ENCODE measurements at regions not wholly inside any gene's neighbourhood (a gene's known extent, or its start where the extent isn't known, plus 50 kb on each side); places are given as distances from the start of the nearest gene placed in this dataset.

DNA sequence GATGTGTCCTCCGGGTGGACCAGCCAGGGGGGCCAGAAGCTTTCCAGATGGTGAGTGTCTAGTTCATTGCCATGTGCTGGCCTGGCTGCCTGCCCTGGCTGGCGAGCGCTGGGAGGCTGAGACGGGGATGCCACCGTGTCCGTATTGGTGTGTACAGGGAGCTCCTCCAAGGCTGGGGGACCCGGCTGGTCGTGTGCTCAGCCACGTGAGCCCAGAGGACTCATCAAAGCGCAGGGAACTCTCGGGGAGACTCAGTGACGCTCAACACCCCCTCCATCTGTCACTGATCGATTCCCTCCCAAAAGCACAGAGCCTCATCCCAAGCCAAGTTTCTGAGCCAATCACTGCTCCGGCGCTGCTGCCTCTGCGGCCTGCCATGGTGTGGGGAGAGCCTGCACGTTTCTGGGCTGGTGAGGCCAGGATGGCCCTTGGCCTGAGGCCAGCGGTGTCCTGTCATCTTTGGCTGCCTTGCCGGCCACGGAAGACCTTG is 423.7 kb downstream of the SHANK2 start:
- WGBS, 2 donors = 77 to 80% methylated on average over 20 of the region's 20 CpGs
- DNase-seq = peak; percentile 82 to 89 (median 89)
- Histone ChIP-seq H3K4me3 (no peak overlapping the region), H3K9ac (ENCODE audit: insufficient read depth in 1 of 2, low read length in 2 of 2) (no peak overlapping the region), H3K36me3 (ENCODE audit: control insufficient read depth in 4 of 4, insufficient read depth in 4 of 4, low read length in 4 of 4) (no peaks in the 10 kb centered on the region), H3K27ac (ENCODE audit: low read depth in 1 of 2, low read length in 1 of 2) (no peak overlapping the region), H3K27me3 (ENCODE audit: control insufficient read depth in 3 of 3, insufficient read depth in 3 of 3, low read length in 2 of 3) (peaks cover 0 to 16% (median 8%) of the 10 kb centered on the region in 3 donors), H3K4me1 (ENCODE audit: control insufficient read depth in 5 of 5, insufficient read depth in 5 of 5, low read length in 5 of 5) (peaks cover 0 to 45% (median 7%) of the 10 kb centered on the region in 5 donors), H3K9me3 (ENCODE audit: control insufficient read depth in 4 of 4, insufficient read depth in 3 of 4, low read length in 3 of 4) (peaks cover 0 to 6% (median 0%) of the 10 kb centered on the region in 4 donors)
- TF ChIP-seq, protein P1, sequence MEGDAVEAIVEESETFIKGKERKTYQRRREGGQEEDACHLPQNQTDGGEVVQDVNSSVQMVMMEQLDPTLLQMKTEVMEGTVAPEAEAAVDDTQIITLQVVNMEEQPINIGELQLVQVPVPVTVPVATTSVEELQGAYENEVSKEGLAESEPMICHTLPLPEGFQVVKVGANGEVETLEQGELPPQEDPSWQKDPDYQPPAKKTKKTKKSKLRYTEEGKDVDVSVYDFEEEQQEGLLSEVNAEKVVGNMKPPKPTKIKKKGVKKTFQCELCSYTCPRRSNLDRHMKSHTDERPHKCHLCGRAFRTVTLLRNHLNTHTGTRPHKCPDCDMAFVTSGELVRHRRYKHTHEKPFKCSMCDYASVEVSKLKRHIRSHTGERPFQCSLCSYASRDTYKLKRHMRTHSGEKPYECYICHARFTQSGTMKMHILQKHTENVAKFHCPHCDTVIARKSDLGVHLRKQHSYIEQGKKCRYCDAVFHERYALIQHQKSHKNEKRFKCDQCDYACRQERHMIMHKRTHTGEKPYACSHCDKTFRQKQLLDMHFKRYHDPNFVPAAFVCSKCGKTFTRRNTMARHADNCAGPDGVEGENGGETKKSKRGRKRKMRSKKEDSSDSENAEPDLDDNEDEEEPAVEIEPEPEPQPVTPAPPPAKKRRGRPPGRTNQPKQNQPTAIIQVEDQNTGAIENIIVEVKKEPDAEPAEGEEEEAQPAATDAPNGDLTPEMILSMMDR (IDR thresholded peaks at IDR 0.05; ENCODE audit: control extremely low read depth, extremely low read depth) = no peak
- no peak for ATAC-seq (ENCODE audit: insufficient read depth, low FRiP score)

DNA sequence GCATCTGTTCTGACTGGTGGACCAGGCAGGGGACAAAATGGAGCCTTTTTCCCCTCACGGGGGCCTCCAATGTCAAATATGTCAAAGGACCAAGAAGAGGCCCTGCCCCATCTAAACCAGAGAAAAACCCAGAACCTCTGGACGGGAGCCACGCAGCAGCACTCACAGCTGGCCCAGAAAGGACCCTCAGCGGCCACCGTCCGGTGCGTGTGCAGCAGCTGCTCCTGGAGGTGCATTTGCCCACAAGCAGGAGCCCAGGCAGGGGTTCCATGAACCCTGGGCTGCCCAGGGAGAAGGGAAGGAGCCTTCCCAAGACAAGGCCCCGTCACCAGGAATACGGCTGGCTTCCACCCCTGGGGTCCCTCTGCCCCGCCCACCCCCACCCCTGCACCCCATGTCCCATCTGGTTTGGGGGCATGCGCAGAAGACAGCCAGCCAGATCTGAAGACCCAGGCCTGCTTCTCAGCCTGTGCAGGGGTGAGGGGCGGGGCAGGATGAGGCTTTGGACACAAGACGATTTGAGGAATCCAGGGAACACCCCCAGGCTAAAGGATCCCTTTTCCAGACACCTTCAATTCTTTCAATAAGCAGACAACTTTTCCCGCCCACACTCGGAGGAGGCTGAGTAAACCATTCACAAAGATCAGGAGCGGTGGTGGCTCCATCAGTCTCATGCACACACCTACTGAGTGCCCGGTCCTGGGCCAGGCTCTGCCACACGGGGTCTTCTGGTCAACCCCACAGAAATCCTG is 423.1 kb downstream of the SHANK2 start:
- H3K27ac ChIP-seq (ENCODE audit: low read depth in 1 of 2, low read length in 1 of 2) = no peak overlapping the region
- H3K9me3 ChIP-seq (ENCODE audit: control insufficient read depth in 4 of 4, insufficient read depth in 3 of 4, low read length in 3 of 4) = peaks cover 0 to 6% (median 0%) of the 10 kb centered on the region in 4 donors
- peaks cover 0 to 11% (median 6%) of the 10 kb centered on the region in 3 donors for H3K27me3 ChIP-seq (ENCODE audit: control insufficient read depth in 3 of 3, insufficient read depth in 3 of 3, low read length in 2 of 3)
- 89 to 91% methylated on average over 18 of the region's 18 CpGs for WGBS, 2 donors
- no peak for DNase-seq
- no peak for ATAC-seq (ENCODE audit: insufficient read depth, low FRiP score)
- TF ChIP-seq, protein P1 (IDR thresholded peaks at IDR 0.05; ENCODE audit: control extremely low read depth, extremely low read depth) = no peak
- no peak overlapping the region for H3K4me3 ChIP-seq
- H3K9ac ChIP-seq (ENCODE audit: insufficient read depth in 1 of 2, low read length in 2 of 2) = no peak overlapping the region
- peaks cover 0 to 38% (median 5%) of the 10 kb centered on the region in 5 donors for H3K4me1 ChIP-seq (ENCODE audit: control insufficient read depth in 5 of 5, insufficient read depth in 5 of 5, low read length in 5 of 5)
- no peaks in the 10 kb centered on the region for H3K36me3 ChIP-seq (ENCODE audit: control insufficient read depth in 4 of 4, insufficient read depth in 4 of 4, low read length in 4 of 4)

DNA sequence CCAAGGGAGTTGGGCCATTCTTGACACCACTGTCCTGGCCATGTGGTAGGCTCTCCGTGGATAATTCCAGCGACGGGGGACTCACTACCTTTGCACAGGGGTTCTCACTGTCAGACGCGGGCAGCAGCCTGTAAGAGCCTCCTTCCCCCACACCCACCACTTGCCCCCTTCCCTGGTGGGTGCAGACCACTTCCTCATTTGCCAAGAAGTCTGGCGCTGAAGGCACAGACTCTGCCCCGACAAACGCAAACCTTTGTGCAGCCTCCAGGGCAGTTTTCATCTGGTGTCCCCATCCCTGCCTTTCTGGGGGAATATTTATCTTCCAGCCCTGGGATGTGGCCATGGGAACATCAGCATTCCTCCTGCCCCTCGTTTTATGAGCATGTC is 422.5 kb downstream of the SHANK2 start:
- Histone ChIP-seq H3K9ac (ENCODE audit: insufficient read depth in 1 of 2, low read length in 2 of 2) (no peak overlapping the region), H3K27ac (ENCODE audit: low read depth in 1 of 2, low read length in 1 of 2) (no peak overlapping the region), H3K4me3 (no peak overlapping the region), H3K27me3 (ENCODE audit: control insufficient read depth in 3 of 3, insufficient read depth in 3 of 3, low read length in 2 of 3) (peaks cover 0 to 11% (median under 1%) of the 10 kb centered on the region in 3 donors), H3K9me3 (ENCODE audit: control insufficient read depth in 4 of 4, insufficient read depth in 3 of 4, low read length in 3 of 4) (peaks cover 0 to 6% (median 0%) of the 10 kb centered on the region in 4 donors), H3K4me1 (ENCODE audit: control insufficient read depth in 5 of 5, insufficient read depth in 5 of 5, low read length in 5 of 5) (peaks cover 0 to 33% (median 5%) of the 10 kb centered on the region in 5 donors), H3K36me3 (ENCODE audit: control insufficient read depth in 4 of 4, insufficient read depth in 4 of 4, low read length in 4 of 4) (no peaks in the 10 kb centered on the region)
- 51 to 70% methylated on average over 9 of the region's 9 CpGs for WGBS, 2 donors
- DNase-seq (no peak), ATAC-seq (ENCODE audit: insufficient read depth, low FRiP score) (no peak)
- TF ChIP-seq, protein P1 (IDR thresholded peaks at IDR 0.05; ENCODE audit: control extremely low read depth, extremely low read depth) = no peak

Measured in lung (tissue), 11 donors.